ENCODE measurements at regions not wholly inside any gene's neighbourhood (a gene's known extent, or its start where the extent isn't known, plus 50 kb on each side); places are given as distances from the start of the nearest gene placed in this dataset.
"Not testable (repeated sequence)": the region's sequence is repeated elsewhere in the genome, so short reads cannot be mapped to it uniquely, and the experiment has no call there.

DNA sequence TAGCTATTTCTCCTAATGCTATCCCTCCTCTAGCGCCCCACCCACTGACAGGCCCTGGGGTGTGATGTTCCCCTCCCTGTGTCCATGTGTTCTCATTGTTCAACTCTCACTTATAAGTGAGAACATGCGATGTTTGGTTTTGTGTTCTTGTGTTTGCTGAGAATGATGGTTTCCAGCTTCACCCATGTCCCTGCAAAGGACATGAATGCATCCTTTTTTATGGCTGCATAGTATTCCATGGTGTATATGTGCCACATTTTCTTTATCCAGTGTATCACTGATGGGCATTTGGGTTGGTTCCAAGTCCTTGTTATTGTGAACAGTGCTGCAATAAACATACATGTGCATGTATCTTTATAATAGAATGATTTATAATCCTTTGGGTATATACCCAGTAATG, 115.3 kb upstream of the OR9Q1 start:
- not testable (repeated sequence) for H3K4me1 ChIP-seq (ENCODE audit: control insufficient read depth in 2 of 2, insufficient read depth in 2 of 2, low read length in 1 of 2); H3K36me3 ChIP-seq (ENCODE audit: control insufficient read depth in 2 of 2, insufficient read depth in 2 of 2, low read length in 1 of 2)
- WGBS, 2 donors: 94 to 100% methylated on average over 2 of the region's 2 CpGs

DNA sequence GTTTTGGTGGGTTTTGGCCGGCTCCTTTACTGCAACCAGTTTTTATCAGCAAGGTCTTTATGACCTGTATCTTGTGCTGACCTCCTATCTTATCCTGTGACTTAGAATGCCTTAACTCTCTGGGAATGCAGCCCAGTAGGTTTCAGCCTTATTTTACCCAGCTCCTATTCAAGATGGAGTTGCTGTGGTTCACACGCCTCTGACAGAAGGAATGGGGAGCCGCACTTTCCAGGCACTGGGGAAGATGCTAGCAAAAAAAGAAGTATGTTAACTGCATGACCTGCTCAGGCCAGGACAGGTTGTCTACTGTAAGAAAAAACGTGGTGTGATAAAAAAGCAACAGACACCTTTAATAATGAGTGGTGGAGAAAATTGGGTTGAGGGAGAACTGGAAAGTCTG, 112.2 kb upstream of the OR9Q1 start:
- not testable (repeated sequence) for H3K36me3 ChIP-seq (ENCODE audit: control insufficient read depth in 2 of 2, insufficient read depth in 2 of 2, low read length in 1 of 2); H3K4me3 ChIP-seq (ENCODE audit: low read depth in 1 of 2, low read length in 2 of 2); H3K27me3 ChIP-seq (ENCODE audit: control insufficient read depth in 1 of 2, insufficient read depth in 2 of 2, low read length in 2 of 2); H3K9me3 ChIP-seq (ENCODE audit: control insufficient read depth in 2 of 2, insufficient read depth in 1 of 2, low read depth in 1 of 2, low read length in 1 of 2); H3K4me1 ChIP-seq (ENCODE audit: control insufficient read depth in 2 of 2, insufficient read depth in 2 of 2, low read length in 1 of 2)
- 76 to 83% methylated on average over 4 of the region's 4 CpGs for WGBS, 2 donors
- peak overlapping the region in 1 of 2 donors; percentile 13 for H3K27ac ChIP-seq (ENCODE audit: low read depth in 2 of 2, low read length in 1 of 2)

More for the DNA sequence above, 115.3 kb upstream of the OR9Q1 start:
- not testable (repeated sequence) for H3K27ac ChIP-seq (ENCODE audit: low read depth in 2 of 2, low read length in 1 of 2); H3K4me3 ChIP-seq (ENCODE audit: low read depth in 1 of 2, low read length in 2 of 2); H3K9me3 ChIP-seq (ENCODE audit: control insufficient read depth in 2 of 2, insufficient read depth in 1 of 2, low read depth in 1 of 2, low read length in 1 of 2); H3K27me3 ChIP-seq (ENCODE audit: control insufficient read depth in 1 of 2, insufficient read depth in 2 of 2, low read length in 2 of 2)

DNA sequence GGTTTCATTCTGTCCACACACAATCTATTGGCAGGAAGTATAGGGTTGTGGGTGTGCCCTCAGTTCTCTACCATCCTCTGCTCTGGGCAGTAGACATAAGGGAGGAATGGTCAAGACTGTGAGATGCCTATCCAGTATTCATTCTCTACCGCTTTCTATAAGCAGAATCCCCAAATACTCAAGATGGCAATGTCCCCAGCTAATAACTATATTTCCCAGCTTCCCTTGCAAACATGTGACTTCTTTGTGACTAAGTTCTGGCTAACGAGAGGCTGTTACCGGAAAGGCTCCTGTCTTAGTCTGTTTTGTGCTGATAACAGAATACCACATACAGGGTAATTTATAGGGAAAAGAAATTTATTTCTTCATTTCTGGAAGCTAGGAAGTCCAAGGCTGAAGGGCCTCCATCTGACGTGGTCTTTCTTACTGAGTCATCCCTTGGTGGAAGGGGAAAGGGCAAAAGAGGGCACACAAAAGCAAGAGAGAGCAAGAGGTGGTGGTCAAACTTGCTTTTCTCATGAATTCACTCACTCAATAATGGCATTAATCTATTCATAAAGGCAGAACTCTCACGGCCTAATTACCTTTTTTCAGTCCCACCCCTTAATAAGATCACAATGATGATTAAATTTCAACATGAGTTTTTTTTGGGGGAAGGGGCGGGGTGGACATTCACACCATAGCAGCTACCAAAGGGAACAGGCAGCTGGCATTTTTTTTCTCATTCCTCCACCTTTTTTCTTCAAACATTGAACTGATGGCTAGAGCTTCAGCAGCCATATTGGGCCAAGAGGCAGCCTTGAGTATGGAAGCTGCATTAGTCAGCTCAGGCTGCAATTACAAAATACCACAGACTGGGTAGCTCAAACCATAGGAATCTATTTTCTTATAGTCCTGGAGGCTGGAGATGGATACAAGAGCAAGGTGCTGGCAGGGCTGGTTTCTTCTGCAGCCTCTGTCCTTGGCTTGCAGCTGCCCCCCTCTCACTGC, 109.7 kb upstream of the OR9Q1 start:
- Histone ChIP-seq H3K36me3 (ENCODE audit: control insufficient read depth in 2 of 2, insufficient read depth in 2 of 2, low read length in 1 of 2) (no peaks in the 10 kb centered on the region), H3K27me3 (ENCODE audit: control insufficient read depth in 1 of 2, insufficient read depth in 2 of 2, low read length in 2 of 2) (no peaks in the 10 kb centered on the region)

DNA sequence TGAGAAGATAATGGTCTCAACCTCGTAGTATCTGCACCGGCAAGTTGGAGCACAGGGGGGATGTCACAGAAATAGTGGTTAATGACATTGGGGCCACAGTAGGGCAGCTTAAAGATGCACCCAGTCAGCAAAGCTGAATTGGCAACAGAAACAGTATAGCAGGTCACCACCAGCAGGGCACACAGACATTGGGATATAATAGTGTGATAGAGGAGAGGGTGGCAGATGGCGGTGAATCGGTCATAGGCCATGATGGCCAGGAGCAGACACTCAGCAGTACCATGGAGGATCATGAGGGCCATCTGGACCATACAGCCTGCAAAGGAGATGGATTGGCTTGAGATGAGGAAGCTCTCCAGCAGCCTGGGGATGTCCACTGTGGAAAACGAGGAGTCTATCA, 106.0 kb upstream of the OR9Q1 start:
- H3K36me3 ChIP-seq (ENCODE audit: control insufficient read depth in 2 of 2, insufficient read depth in 2 of 2, low read length in 1 of 2): no peaks in the 10 kb centered on the region
- no peaks in the 10 kb centered on the region for H3K27me3 ChIP-seq (ENCODE audit: control insufficient read depth in 1 of 2, insufficient read depth in 2 of 2, low read length in 2 of 2)
- no peaks in the 10 kb centered on the region for H3K9me3 ChIP-seq (ENCODE audit: control insufficient read depth in 2 of 2, insufficient read depth in 1 of 2, low read depth in 1 of 2, low read length in 1 of 2)
- 91 to 94% methylated on average over 5 of the region's 5 CpGs for WGBS, 2 donors
- H3K4me1 ChIP-seq (ENCODE audit: control insufficient read depth in 2 of 2, insufficient read depth in 2 of 2, low read length in 1 of 2): no peaks in the 10 kb centered on the region
- no peak overlapping the region for H3K27ac ChIP-seq (ENCODE audit: low read depth in 2 of 2, low read length in 1 of 2)
- no peak overlapping the region for H3K4me3 ChIP-seq (ENCODE audit: low read depth in 1 of 2, low read length in 2 of 2)

More for the DNA sequence above, 109.7 kb upstream of the OR9Q1 start:
- 74 to 75% methylated on average over 6 of the region's 6 CpGs for WGBS, 2 donors
- Histone ChIP-seq H3K27ac (ENCODE audit: low read depth in 2 of 2, low read length in 1 of 2) (no peak overlapping the region), H3K9me3 (ENCODE audit: control insufficient read depth in 2 of 2, insufficient read depth in 1 of 2, low read depth in 1 of 2, low read length in 1 of 2) (no peaks in the 10 kb centered on the region), H3K4me1 (ENCODE audit: control insufficient read depth in 2 of 2, insufficient read depth in 2 of 2, low read length in 1 of 2) (no peaks in the 10 kb centered on the region), H3K4me3 (ENCODE audit: low read depth in 1 of 2, low read length in 2 of 2) (no peak overlapping the region)

DNA sequence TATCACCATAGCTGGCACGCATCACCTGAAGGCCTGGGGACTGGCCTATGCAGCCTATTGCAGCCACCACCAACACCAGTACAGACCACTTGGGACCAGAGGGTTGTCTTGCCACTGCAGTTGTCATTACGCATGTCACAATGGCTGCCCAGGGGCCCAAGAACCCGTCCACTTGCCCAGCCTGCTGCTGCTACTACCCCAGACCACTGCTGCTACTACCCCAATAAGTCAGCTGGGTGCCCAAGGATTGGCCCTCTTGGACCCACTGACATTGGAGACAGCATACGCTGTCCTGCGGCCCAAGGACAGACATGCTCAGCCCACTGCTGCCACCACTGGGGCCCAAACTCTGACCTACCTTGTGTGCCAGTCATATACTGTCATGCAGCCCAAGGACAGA, 102.7 kb upstream of the OR9Q1 start:
- 89 to 94% methylated on average over 5 of the region's 5 CpGs for whole genome bisulfite sequencing, 2 donors
- H3K4me3 ChIP-seq (ENCODE audit: low read depth in 1 of 2, low read length in 2 of 2): no peak overlapping the region
- H3K27me3 ChIP-seq (ENCODE audit: control insufficient read depth in 1 of 2, insufficient read depth in 2 of 2, low read length in 2 of 2): no peaks in the 10 kb centered on the region
- no peak overlapping the region for H3K27ac ChIP-seq (ENCODE audit: low read depth in 2 of 2, low read length in 1 of 2)
- no peaks in the 10 kb centered on the region for H3K4me1 ChIP-seq (ENCODE audit: control insufficient read depth in 2 of 2, insufficient read depth in 2 of 2, low read length in 1 of 2)
- H3K36me3 ChIP-seq (ENCODE audit: control insufficient read depth in 2 of 2, insufficient read depth in 2 of 2, low read length in 1 of 2): no peaks in the 10 kb centered on the region
- H3K9me3 ChIP-seq (ENCODE audit: control insufficient read depth in 2 of 2, insufficient read depth in 1 of 2, low read depth in 1 of 2, low read length in 1 of 2): no peaks in the 10 kb centered on the region

DNA sequence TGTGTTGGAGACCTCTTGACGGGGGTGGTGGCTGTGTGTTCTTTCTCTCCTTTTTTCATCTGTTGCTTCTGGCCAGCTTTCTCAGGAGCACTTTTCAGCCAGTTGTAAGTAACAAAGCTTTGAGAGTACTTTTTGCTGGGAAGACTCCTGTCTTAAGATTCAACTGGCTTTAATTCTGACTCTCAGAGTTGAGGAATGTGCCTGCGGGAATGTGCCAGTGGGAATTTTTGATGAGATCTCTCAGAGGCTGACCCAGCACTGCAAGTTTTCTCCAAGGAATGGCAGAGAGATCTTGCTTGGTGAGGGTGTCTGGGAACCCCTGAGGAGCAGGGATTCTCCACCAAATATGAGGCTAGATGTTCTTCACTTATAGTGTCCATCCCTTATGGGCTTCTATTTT, 91.6 kb upstream of the OR9Q1 start:
- H3K27ac ChIP-seq (ENCODE audit: low read depth in 2 of 2, low read length in 1 of 2): no peak overlapping the region

DNA sequence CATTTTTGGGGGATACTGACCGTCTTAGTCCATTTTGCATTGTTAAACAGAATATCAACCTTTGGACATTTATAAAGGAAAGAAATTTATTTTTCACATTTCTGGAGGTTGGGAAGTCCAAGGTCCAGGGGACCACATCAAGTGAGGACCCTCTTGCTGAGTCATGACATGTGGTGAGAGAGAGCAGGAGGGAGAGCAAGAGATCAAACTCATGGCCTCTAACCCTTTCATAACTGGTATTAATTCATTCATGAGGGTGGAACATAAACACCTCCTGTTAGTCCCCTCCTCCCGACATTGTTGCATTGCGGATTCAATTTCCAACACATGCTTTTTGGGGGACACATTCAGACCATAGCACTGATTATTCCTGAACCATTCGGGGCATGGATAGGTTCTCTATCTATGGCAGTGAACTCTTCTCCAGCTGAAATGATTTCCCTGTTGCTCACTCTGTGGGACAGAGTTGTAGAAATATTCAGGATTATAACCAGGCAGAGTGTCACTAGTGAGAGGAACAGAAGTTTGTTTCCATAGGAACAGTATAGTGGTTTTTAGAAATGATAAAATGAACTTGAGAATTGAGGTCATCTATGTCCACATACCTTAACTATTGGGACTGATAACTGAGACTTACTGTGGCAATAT, 88.2 kb upstream of the OR9Q1 start:
- Histone ChIP-seq H3K36me3 (ENCODE audit: control insufficient read depth in 2 of 2, insufficient read depth in 2 of 2, low read length in 1 of 2) (no peaks in the 10 kb centered on the region), H3K27ac (ENCODE audit: low read depth in 2 of 2, low read length in 1 of 2) (no peak overlapping the region), H3K4me3 (ENCODE audit: low read depth in 1 of 2, low read length in 2 of 2) (no peak overlapping the region), H3K9me3 (ENCODE audit: control insufficient read depth in 2 of 2, insufficient read depth in 1 of 2, low read depth in 1 of 2, low read length in 1 of 2) (no peaks in the 10 kb centered on the region), H3K4me1 (ENCODE audit: control insufficient read depth in 2 of 2, insufficient read depth in 2 of 2, low read length in 1 of 2) (peaks cover 0 to 2% of the 10 kb centered on the region in 2 donors), H3K27me3 (ENCODE audit: control insufficient read depth in 1 of 2, insufficient read depth in 2 of 2, low read length in 2 of 2) (no peaks in the 10 kb centered on the region)
- WGBS, 2 donors: 92 to 94% methylated on average over 4 of the region's 4 CpGs

More for the DNA sequence above, 91.6 kb upstream of the OR9Q1 start:
- H3K27me3 ChIP-seq (ENCODE audit: control insufficient read depth in 1 of 2, insufficient read depth in 2 of 2, low read length in 2 of 2): no peaks in the 10 kb centered on the region
- no peak overlapping the region for H3K4me3 ChIP-seq (ENCODE audit: low read depth in 1 of 2, low read length in 2 of 2)
- no peaks in the 10 kb centered on the region for H3K4me1 ChIP-seq (ENCODE audit: control insufficient read depth in 2 of 2, insufficient read depth in 2 of 2, low read length in 1 of 2)
- H3K36me3 ChIP-seq (ENCODE audit: control insufficient read depth in 2 of 2, insufficient read depth in 2 of 2, low read length in 1 of 2): no peaks in the 10 kb centered on the region
- WGBS, 2 donors: 79% methylated on average over 2 of the region's 2 CpGs
- no peaks in the 10 kb centered on the region for H3K9me3 ChIP-seq (ENCODE audit: control insufficient read depth in 2 of 2, insufficient read depth in 1 of 2, low read depth in 1 of 2, low read length in 1 of 2)

DNA sequence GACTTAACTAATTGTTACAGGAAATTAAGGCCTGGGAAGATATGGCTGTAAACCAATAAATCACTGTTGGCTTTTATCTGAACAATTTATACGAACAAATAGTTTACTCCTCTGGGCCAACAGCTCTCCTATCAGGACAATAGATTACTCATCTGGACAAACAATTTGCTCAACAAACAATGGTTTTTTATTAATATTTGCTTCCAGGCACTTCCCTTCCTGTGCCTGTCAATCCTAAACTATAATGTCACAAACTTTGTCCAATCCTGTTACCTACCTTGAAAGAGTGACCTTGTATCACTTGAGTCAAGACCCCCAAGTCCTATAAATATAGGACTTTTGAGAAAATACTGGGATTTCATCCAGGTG, 87.6 kb upstream of the OR9Q1 start:
- Histone ChIP-seq H3K27ac (ENCODE audit: low read depth in 2 of 2, low read length in 1 of 2) (no peak overlapping the region), H3K4me3 (ENCODE audit: low read depth in 1 of 2, low read length in 2 of 2) (no peak overlapping the region), H3K27me3 (ENCODE audit: control insufficient read depth in 1 of 2, insufficient read depth in 2 of 2, low read length in 2 of 2) (no peaks in the 10 kb centered on the region), H3K9me3 (ENCODE audit: control insufficient read depth in 2 of 2, insufficient read depth in 1 of 2, low read depth in 1 of 2, low read length in 1 of 2) (no peaks in the 10 kb centered on the region), H3K36me3 (ENCODE audit: control insufficient read depth in 2 of 2, insufficient read depth in 2 of 2, low read length in 1 of 2) (no peaks in the 10 kb centered on the region), H3K4me1 (ENCODE audit: control insufficient read depth in 2 of 2, insufficient read depth in 2 of 2, low read length in 1 of 2) (peaks cover 0 to 2% of the 10 kb centered on the region in 2 donors)
- 28 to 45% methylated on average over 1 of the region's 1 CpG for WGBS, 2 donors

DNA sequence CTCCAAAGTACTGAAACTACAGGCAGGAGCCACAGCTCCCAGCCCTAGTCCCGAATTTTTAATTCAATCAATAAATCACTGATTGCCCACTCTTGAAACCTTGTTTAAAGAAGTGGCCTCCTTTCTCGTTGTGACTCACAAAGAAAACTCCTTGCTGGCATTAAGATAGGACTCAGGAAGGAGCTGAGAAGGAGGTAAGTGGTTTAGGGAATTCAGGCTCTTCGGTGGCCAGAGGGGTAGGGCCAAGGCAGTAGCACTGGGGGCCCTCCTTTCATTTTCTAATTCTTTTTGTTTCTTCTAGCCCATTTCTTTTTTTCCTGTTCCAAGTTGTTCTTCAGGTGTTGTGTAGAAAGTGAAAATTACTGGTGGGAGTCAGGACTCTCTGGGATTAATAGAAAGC, 86.2 kb upstream of the OR9Q1 start:
- H3K4me1 ChIP-seq (ENCODE audit: control insufficient read depth in 2 of 2, insufficient read depth in 2 of 2, low read length in 1 of 2): peaks cover 0 to 8% of the 10 kb centered on the region in 2 donors
- no peaks in the 10 kb centered on the region for H3K27me3 ChIP-seq (ENCODE audit: control insufficient read depth in 1 of 2, insufficient read depth in 2 of 2, low read length in 2 of 2)
- no peaks in the 10 kb centered on the region for H3K9me3 ChIP-seq (ENCODE audit: control insufficient read depth in 2 of 2, insufficient read depth in 1 of 2, low read depth in 1 of 2, low read length in 1 of 2)
- no peak overlapping the region for H3K27ac ChIP-seq (ENCODE audit: low read depth in 2 of 2, low read length in 1 of 2)
- no peaks in the 10 kb centered on the region for H3K36me3 ChIP-seq (ENCODE audit: control insufficient read depth in 2 of 2, insufficient read depth in 2 of 2, low read length in 1 of 2)
- WGBS, 2 donors: 66 to 67% methylated on average over 3 of the region's 3 CpGs
- H3K4me3 ChIP-seq (ENCODE audit: low read depth in 1 of 2, low read length in 2 of 2): no peak overlapping the region
